Activated naive CD8-positive, alpha-beta T cell treated with anti-CD3 and anti-CD28 coated beads, Interleukin-2, amount 50 U/mL, for 24 hours (primary cell): ENCODE measurements at regions not wholly inside any gene's neighbourhood (a gene's known extent, or its start where the extent isn't known, plus 50 kb on each side); places are given as distances from the start of the nearest gene placed in this dataset.

Experiments
- ATAC-seq: fragments of 150-1000 bp; cut with Tn5 transposase; one replicate; pipeline ENCODE4 v1.10.0; 2021
- DNase-seq: peaks from one replicate; pipeline ENCODE4 v3.0.0; 2021
- H3K27ac Mint-ChIP-seq: one replicate; pipeline ENCODE4 v1.8.0; 2021; ENCODE audit warnings: mild to moderate bottlenecking, mixed read lengths
- H3K27me3 Mint-ChIP-seq: one replicate; pipeline ENCODE4 v1.8.0; 2021; ENCODE audit warnings: mixed read lengths
- H3K36me3 Mint-ChIP-seq: one replicate; pipeline ENCODE4 v1.8.0; 2021; ENCODE audit warnings: low read depth, mixed read lengths
- H3K4me1 Mint-ChIP-seq: one replicate; pipeline ENCODE4 v1.8.0; 2021; ENCODE audit warnings: mixed read lengths
- H3K4me3 Mint-ChIP-seq: one replicate; pipeline ENCODE4 v1.8.0; 2021; ENCODE audit warnings: mild to moderate bottlenecking, moderate library complexity, mixed read lengths
- H3K9me3 Mint-ChIP-seq: one replicate; pipeline ENCODE4 v1.8.0; 2021; ENCODE audit warnings: mixed read lengths

GRCh38 chr1:166340709-166341108 is 173.9 kb upstream of the FAM78B start:
- ATAC-seq (no peak), DNase-seq (no peak)
- Mint-ChIP-seq H3K4me1 (no peaks in the 10 kb centered on the region), H3K27me3 (peaks cover under 1% of the 10 kb centered on the region), H3K4me3 (no peak overlapping the region), H3K36me3 (no peaks in the 10 kb centered on the region), H3K9me3 (no peaks in the 10 kb centered on the region), H3K27ac (no peak overlapping the region)

DNA sequence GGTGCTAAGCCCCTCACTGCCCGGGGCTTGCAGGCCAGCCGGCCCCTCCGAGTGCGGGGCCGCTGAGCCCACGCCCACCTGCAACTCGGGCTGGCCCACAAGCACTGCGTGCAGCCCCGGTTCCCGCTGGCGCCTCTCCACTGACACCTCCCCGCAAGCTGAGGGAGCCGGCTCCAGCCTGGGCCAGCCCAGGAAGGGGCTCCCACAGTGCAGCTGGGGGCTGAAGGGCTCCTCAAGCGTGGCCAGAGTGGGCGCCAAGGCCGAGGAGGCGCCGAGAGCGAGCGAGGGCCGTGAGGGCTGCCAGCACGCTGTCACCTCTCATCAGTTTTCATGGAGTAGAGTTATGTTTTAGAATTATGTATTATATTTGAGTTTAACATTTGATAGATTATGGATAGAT is 176.5 kb upstream of the FAM78B start:
- no peak overlapping the region for H3K27ac Mint-ChIP-seq
- H3K36me3 Mint-ChIP-seq, result no peaks in the 10 kb centered on the region
- no peak for ATAC-seq
- no peaks in the 10 kb centered on the region for H3K4me1 Mint-ChIP-seq
- peaks cover 2% of the 10 kb centered on the region for H3K27me3 Mint-ChIP-seq
- H3K4me3 Mint-ChIP-seq, result no peak overlapping the region
- H3K9me3 Mint-ChIP-seq, result peaks cover 10% of the 10 kb centered on the region
- DNase-seq, result no peak

- DNase-seq (no peak), ATAC-seq (no peak)
- Mint-ChIP-seq H3K27ac (no peak overlapping the region), H3K27me3 (peaks cover 5% of the 10 kb centered on the region), H3K9me3 (peaks cover 10% of the 10 kb centered on the region), H3K4me1 (no peaks in the 10 kb centered on the region), H3K36me3 (no peaks in the 10 kb centered on the region), H3K4me3 (no peak overlapping the region)
Observed at GRCh38 chr1:166350490-166350889, 183.7 kb upstream of the FAM78B start.

- DNase-seq, result no peak
- H3K27me3 Mint-ChIP-seq, result peaks cover 4% of the 10 kb centered on the region
- no peaks in the 10 kb centered on the region for H3K36me3 Mint-ChIP-seq
- peaks cover 6% of the 10 kb centered on the region for H3K9me3 Mint-ChIP-seq
- ATAC-seq, result no peak
- H3K4me1 Mint-ChIP-seq, result no peaks in the 10 kb centered on the region
- no peak overlapping the region for H3K27ac Mint-ChIP-seq
- H3K4me3 Mint-ChIP-seq, result no peak overlapping the region
Observed at GRCh38 chr1:166351676-166352075, 184.9 kb upstream of the FAM78B start.

DNA sequence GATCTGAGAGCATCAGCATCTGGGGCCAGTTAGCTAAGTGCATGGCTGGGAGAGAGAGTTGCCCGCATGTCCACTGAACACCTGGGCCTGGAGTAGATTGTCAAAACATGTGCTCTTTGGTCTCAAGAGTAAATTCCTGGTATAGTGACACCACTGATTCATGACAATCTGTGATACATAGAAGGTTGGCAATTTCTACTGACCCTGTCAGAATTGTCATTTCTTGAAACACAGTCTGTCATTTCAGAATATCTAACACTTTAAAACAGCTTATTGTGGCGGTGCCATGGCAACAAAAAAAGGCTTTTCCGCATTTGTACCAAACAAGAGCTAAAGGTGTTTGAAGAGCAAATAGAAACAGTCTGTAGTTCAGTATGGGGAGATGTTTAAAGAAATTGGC is 186.4 kb upstream of the FAM78B start:
- Mint-ChIP-seq H3K4me1 (no peaks in the 10 kb centered on the region), H3K36me3 (no peaks in the 10 kb centered on the region), H3K9me3 (no peaks in the 10 kb centered on the region), H3K4me3 (no peak overlapping the region), H3K27me3 (peaks cover 4% of the 10 kb centered on the region), H3K27ac (no peak overlapping the region)
- DNase-seq (no peak), ATAC-seq (no peak)

DNA sequence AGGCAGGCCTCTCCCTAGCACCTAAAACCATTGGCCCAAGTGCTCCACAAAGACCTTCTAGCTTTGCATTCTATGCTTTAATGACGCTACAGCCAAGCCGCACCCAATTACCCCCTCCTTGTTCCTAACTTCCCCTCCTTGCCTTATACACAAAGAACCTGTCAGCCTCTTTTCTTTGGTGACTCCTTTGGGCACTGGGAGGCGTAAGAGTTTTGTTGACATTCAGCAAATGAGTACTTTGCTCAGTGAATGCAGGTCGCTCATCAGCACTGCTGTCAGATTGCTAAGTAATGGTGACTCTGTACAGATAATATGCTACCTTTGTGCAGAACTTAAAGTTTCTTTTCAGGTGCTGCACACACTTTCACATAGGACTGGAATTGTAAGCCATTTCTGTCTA is 187.6 kb upstream of the FAM78B start:
- ATAC-seq, result no peak

DNA sequence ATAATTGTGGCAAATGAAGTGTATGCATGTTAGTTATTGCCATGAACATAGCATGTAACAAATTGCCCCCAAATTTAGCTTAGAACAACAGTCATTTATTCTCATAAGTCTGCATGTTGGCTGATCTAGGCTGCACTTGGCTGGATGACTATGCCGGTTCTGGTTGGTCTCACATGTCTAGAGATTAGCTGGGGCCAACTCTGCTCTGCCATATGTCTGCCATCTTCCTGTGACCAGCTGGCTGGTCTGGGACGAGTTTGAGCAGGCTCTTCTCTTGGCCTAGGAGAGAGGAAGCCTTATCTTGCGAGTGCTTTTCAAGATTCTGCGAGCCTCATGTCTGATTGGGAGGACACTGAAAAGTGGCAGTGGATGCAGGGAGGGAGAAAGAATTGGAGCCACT is 198.3 kb upstream of the FAM78B start:
- H3K4me3 Mint-ChIP-seq, result no peak overlapping the region
- no peak overlapping the region for H3K27ac Mint-ChIP-seq
- ATAC-seq, result no peak
- DNase-seq, result no peak
- H3K36me3 Mint-ChIP-seq, result no peaks in the 10 kb centered on the region
- H3K4me1 Mint-ChIP-seq, result no peaks in the 10 kb centered on the region
- H3K27me3 Mint-ChIP-seq, result no peaks in the 10 kb centered on the region
- peaks cover 4% of the 10 kb centered on the region for H3K9me3 Mint-ChIP-seq

More for the DNA sequence above, 187.6 kb upstream of the FAM78B start:
- no peaks in the 10 kb centered on the region for H3K36me3 Mint-ChIP-seq
- no peaks in the 10 kb centered on the region for H3K9me3 Mint-ChIP-seq
- peaks cover 4% of the 10 kb centered on the region for H3K27me3 Mint-ChIP-seq
- H3K27ac Mint-ChIP-seq, result no peak overlapping the region
- no peak overlapping the region for H3K4me3 Mint-ChIP-seq
- DNase-seq, result no peak
- H3K4me1 Mint-ChIP-seq, result no peaks in the 10 kb centered on the region

DNA sequence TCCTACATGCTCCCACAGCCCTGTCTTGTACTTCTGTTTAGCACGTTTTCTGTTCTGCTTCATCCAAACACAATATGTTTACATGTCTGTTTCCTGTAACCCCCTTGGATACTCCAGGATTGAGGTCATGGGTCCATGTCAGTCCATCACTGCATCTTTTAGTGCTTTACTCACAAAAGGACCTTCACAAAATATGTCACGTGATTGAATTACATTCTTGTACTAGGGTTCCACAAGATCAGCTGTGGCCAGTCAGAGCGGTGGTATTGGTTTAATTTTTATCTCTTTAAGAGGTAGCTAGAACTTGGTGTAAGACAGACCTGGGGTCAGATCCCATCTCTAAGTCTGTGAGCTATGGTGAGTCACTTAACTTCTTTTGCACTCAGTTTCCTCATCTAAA is 201.2 kb upstream of the FAM78B start:
- Mint-ChIP-seq H3K9me3 (peaks cover 4% of the 10 kb centered on the region), H3K36me3 (no peaks in the 10 kb centered on the region), H3K4me1 (no peaks in the 10 kb centered on the region), H3K27me3 (no peaks in the 10 kb centered on the region), H3K27ac (no peak overlapping the region), H3K4me3 (no peak overlapping the region)
- no peak for DNase-seq
- no peak for ATAC-seq

DNA sequence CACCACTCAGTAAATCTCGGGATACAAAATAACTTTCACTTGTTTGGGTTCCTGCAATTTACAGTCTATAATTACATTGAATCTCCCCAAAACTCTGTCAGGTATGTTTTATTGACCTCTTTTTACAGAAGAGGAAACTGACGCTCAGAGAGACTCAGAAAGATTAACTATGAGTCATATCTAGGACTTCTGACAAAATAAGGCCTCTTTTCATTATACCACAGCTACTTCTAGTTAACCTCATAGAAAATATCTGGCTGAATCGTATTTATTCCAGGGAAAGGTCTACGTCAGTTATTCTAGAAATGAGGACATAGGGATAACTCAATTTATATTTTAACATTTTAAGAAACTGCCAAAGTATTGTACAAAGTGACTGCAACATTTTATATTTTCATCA is 211.1 kb upstream of the FAM78B start:
- ATAC-seq, result no peak

DNA sequence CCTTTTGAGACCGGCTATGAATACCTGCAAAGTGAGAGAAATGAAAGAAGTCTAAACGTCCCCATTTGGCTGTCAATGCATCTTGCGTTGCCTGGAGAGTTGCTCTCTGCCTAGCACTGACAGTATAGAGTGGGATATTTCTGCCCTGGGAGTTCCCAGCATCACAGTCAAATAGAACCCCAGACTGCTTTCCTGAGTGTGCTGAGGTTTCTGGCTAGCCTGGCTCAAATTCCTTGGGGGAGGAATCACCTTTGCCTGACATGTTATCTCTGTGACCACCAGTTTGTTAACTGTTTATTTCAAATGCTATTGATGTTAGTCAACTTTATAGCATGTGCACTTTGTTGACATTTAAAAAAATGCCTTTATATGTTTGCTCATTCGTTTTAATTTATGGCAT is 212.0 kb upstream of the FAM78B start:
- Mint-ChIP-seq H3K27ac (no peak overlapping the region), H3K4me1 (no peaks in the 10 kb centered on the region), H3K36me3 (no peaks in the 10 kb centered on the region), H3K9me3 (no peaks in the 10 kb centered on the region), H3K4me3 (no peak overlapping the region), H3K27me3 (peaks cover 8% of the 10 kb centered on the region)
- ATAC-seq (no peak), DNase-seq (no peak)

More for the DNA sequence above, 211.1 kb upstream of the FAM78B start:
- Mint-ChIP-seq H3K27me3 (peaks cover 8% of the 10 kb centered on the region), H3K4me3 (no peak overlapping the region), H3K36me3 (no peaks in the 10 kb centered on the region), H3K9me3 (no peaks in the 10 kb centered on the region), H3K27ac (no peak overlapping the region), H3K4me1 (no peaks in the 10 kb centered on the region)
- DNase-seq, result no peak

- Mint-ChIP-seq H3K27ac (no peak overlapping the region), H3K9me3 (no peaks in the 10 kb centered on the region), H3K36me3 (no peaks in the 10 kb centered on the region), H3K27me3 (peaks cover 8% of the 10 kb centered on the region), H3K4me3 (no peak overlapping the region), H3K4me1 (no peaks in the 10 kb centered on the region)
- no peak for DNase-seq
- no peak for ATAC-seq
Observed at GRCh38 chr1:166379447-166379846, 212.6 kb upstream of the FAM78B start.

DNA sequence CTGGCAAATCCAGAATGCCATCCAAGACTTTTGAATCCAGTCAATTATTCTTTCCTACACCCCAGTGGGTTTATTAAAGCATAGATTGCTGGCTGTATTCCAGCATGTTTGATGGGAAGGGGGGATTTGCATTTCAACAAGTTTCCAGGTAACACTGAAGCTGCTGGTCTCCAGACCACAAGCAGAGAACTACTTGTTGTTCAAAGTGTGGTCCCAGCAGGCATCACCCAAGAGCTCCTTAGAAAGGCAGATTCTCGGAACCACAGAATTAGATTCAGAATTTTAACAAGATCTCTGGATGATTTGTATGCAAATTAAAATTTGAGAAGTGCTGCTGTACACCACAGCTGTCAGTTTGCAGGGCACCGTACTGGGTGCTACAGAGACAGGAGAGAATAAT is 216.3 kb upstream of the FAM78B start:
- H3K27ac Mint-ChIP-seq, result no peak overlapping the region
- no peaks in the 10 kb centered on the region for H3K4me1 Mint-ChIP-seq
- peaks cover 6% of the 10 kb centered on the region for H3K27me3 Mint-ChIP-seq
- H3K36me3 Mint-ChIP-seq, result no peaks in the 10 kb centered on the region
- ATAC-seq (no peak), DNase-seq (no peak)
- no peak overlapping the region for H3K4me3 Mint-ChIP-seq
- H3K9me3 Mint-ChIP-seq, result no peaks in the 10 kb centered on the region

DNA sequence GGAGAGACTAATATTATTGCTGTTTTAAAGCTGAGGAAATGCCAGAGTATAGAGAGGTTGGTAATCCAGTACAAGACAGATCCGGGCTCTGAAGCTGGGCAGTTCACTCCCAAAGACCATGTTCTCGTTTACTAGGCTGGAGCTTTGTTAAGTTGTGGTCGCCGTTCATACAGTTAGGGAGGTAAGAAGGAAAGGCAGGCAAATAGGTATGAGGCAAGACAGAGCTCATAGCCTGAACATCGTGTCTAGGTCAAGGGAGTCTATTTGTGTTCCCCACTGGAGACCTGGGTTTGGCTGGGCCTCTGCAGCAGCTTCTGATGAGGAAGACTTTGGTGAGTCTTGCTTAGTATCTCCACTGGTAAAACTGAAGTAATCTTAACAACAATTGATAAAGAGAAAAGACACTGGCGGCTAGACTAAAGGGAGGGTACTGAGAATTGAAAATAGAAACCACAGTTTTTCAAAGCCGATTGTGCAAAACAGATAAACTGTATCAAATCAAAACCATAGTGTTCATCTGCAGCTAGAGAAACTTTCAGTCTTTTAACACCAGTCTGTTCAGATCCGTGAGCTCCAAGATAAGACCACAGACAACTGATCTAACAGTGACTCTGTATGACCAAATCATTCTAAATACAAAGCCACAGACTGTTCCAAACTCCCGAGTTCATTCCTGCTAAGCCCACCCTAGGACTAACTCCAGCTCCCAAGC is 217.0 kb upstream of the FAM78B start:
- DNase-seq, result no peak
- no peak for ATAC-seq
- H3K9me3 Mint-ChIP-seq, result no peaks in the 10 kb centered on the region
- no peak overlapping the region for H3K27ac Mint-ChIP-seq
- no peaks in the 10 kb centered on the region for H3K36me3 Mint-ChIP-seq
- peaks cover 7% of the 10 kb centered on the region for H3K27me3 Mint-ChIP-seq
- no peaks in the 10 kb centered on the region for H3K4me1 Mint-ChIP-seq
- no peak overlapping the region for H3K4me3 Mint-ChIP-seq

- no peaks in the 10 kb centered on the region for H3K4me1 Mint-ChIP-seq
- no peak for ATAC-seq
- no peak for DNase-seq
- H3K9me3 Mint-ChIP-seq, result no peaks in the 10 kb centered on the region
- H3K27me3 Mint-ChIP-seq, result peaks cover 6% of the 10 kb centered on the region
- no peaks in the 10 kb centered on the region for H3K36me3 Mint-ChIP-seq
- H3K4me3 Mint-ChIP-seq, result no peak overlapping the region
- no peak overlapping the region for H3K27ac Mint-ChIP-seq
Observed at GRCh38 chr1:166384948-166385347, 218.1 kb upstream of the FAM78B start.

DNA sequence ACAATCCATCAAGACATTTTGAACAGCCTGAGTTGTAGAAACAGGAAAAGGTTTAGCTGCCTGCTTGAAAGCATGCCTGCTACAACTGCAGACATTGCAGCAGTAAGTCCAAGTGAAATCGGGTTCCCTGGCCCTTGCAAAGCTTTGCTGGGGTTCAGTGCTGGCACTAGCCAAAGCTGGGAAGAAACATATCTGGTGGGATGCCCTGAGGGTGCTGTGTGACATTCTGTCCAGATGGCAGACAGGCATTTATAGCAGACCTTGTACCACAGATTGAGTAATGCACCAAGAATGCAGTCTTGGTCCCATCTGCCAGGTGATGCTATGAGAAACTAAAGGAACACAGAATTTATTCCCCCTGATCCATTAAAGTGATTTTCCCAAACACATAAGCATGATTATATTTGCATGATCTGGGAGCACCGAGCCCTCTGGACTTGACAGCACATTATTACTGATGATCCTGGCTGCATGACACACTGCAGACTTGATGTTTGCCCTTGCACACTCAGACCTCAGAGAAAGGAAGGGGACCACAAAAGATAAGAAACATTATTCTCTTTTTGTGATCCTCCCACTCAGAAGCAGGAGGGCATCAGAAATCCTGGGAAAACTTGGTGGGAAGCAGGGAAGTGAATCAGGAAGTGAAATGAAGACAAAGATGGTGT is 223.7 kb upstream of the FAM78B start:
- Mint-ChIP-seq H3K9me3 (no peaks in the 10 kb centered on the region), H3K27ac (no peak overlapping the region), H3K4me3 (no peak overlapping the region), H3K36me3 (no peaks in the 10 kb centered on the region), H3K27me3 (peaks cover 4% of the 10 kb centered on the region), H3K4me1 (no peaks in the 10 kb centered on the region)
- no peak for ATAC-seq
- no peak for DNase-seq
